Testis (tissue), 2 donors: ENCODE measurements at regions not wholly inside any gene's neighbourhood (a gene's known extent, or its start where the extent isn't known, plus 50 kb on each side); places are given as distances from the start of the nearest gene placed in this dataset.

Experiments
- POLR2A ChIP-seq: fragments of 450-650 bp; IDR thresholded peaks from one replicate; pipeline ENCODE4 v1.6.1; 2017; ENCODE audit warnings: antibody characterized with exemption, mild to moderate bottlenecking, moderate library complexity
- TF ChIP-seq, protein P1 (sequence below), 3 experiments: fragments of 450-650 bp in 2 of 3; fragments of 200-600 bp in 1 of 3; sonication (generic) in 1 of 3; IDR thresholded peaks; one replicate each; pipeline ENCODE4 v1.5.1; 2016 to 2019; ENCODE audit warnings: antibody characterized with exemption in 3 of 3, mild to moderate bottlenecking in 2 of 3, moderate library complexity in 1 of 3

GRCh38 chr10:130952086-130952485, 359.4 kb downstream of the TCERG1L start:
- TF ChIP-seq, protein P1, sequence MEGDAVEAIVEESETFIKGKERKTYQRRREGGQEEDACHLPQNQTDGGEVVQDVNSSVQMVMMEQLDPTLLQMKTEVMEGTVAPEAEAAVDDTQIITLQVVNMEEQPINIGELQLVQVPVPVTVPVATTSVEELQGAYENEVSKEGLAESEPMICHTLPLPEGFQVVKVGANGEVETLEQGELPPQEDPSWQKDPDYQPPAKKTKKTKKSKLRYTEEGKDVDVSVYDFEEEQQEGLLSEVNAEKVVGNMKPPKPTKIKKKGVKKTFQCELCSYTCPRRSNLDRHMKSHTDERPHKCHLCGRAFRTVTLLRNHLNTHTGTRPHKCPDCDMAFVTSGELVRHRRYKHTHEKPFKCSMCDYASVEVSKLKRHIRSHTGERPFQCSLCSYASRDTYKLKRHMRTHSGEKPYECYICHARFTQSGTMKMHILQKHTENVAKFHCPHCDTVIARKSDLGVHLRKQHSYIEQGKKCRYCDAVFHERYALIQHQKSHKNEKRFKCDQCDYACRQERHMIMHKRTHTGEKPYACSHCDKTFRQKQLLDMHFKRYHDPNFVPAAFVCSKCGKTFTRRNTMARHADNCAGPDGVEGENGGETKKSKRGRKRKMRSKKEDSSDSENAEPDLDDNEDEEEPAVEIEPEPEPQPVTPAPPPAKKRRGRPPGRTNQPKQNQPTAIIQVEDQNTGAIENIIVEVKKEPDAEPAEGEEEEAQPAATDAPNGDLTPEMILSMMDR (IDR thresholded peaks at IDR 0.05), result no peak
- no peak for TF ChIP-seq POLR2A
